GM18951 (cell line): ENCODE measurements at regions not wholly inside any gene's neighbourhood (a gene's known extent, or its start where the extent isn't known, plus 50 kb on each side); places are given as distances from the start of the nearest gene placed in this dataset.

Source experiments
- POLR2A ChIP-seq: IDR thresholded peaks from 4 replicates; pipeline ENCODE4 v1.6.1; 2011; ENCODE audit warnings: mild to moderate bottlenecking; ENCODE audit not compliant: insufficient read length, insufficient read depth; ENCODE audit errors: extremely low read depth
- in situ Hi-C: fragments of 300-500 bp; cut with MboI; formaldehyde crosslinking; loops from one replicate; pipeline ENCODE4 v1.12.0; 2022; ENCODE audit warnings: low sequenced_read_pairs, mixed read lengths, inconsistent platforms; ENCODE audit not compliant: unreplicated experiment

GRCh38 chr5:4048398-4048797 lies 452.8 kb downstream of the IRX1 start:
- in situ Hi-C loops: no loop called here
- TF ChIP-seq POLR2A: no peak

GRCh38 chr5:4050203-4050602 lies 454.6 kb downstream of the IRX1 start:
- in situ Hi-C loops: no loop called here
- no peak for TF ChIP-seq POLR2A

- in situ Hi-C loops: no loop called here
- no peak for TF ChIP-seq POLR2A
Observed at GRCh38 chr5:4053136-4053535, 457.5 kb downstream of the IRX1 start.

- no peak for TF ChIP-seq POLR2A
- in situ Hi-C loops: no loop called here
Observed at GRCh38 chr5:4054092-4054491, 458.5 kb downstream of the IRX1 start.

- no peak for TF ChIP-seq POLR2A
- in situ Hi-C loops: no loop called here
Observed at GRCh38 chr5:4058899-4059298, 463.3 kb downstream of the IRX1 start.

GRCh38 chr5:4065472-4066320 lies 470.1 kb downstream of the IRX1 start:
- TF ChIP-seq POLR2A: no peak
- in situ Hi-C loops: no loop called here

GRCh38 chr5:4068171-4068570 lies 472.5 kb downstream of the IRX1 start:
- TF ChIP-seq POLR2A: no peak
- in situ Hi-C loops: no loop called here

- no peak for TF ChIP-seq POLR2A
- in situ Hi-C loops: no loop called here
Observed at GRCh38 chr5:4078544-4078943, 482.9 kb downstream of the IRX1 start.

- no peak for TF ChIP-seq POLR2A
- in situ Hi-C loops: no loop called here
Observed at GRCh38 chr5:4079831-4080230, 484.2 kb downstream of the IRX1 start.

GRCh38 chr5:4080370-4080769 lies 484.7 kb downstream of the IRX1 start:
- no peak for TF ChIP-seq POLR2A

GRCh38 chr5:4081059-4081458 lies 485.4 kb downstream of the IRX1 start:
- in situ Hi-C loops: no loop called here
- TF ChIP-seq POLR2A: no peak

More at GRCh38 chr5:4080370-4080769, 484.7 kb downstream of the IRX1 start:
- in situ Hi-C loops: no loop called here

- in situ Hi-C loops: no loop called here
- TF ChIP-seq POLR2A: no peak
Observed at GRCh38 chr5:4081466-4081865, 485.8 kb downstream of the IRX1 start.

GRCh38 chr5:4082966-4083564 lies 487.4 kb downstream of the IRX1 start:
- in situ Hi-C loops: no loop called here
- TF ChIP-seq POLR2A: no peak
